GM12874 (cell line): ENCODE measurements at regions not wholly inside any gene's neighbourhood (a gene's known extent, or its start where the extent isn't known, plus 50 kb on each side); places are given as distances from the start of the nearest gene placed in this dataset.

Experiments
- CTCF ChIP-seq: IDR thresholded peaks from 2 replicates; pipeline ENCODE4 v1.5.1; 2011; ENCODE audit warnings: low read depth, mild to moderate bottlenecking, control low read depth, low read length, moderate library complexity; ENCODE audit not compliant: insufficient read depth

GRCh38 chr4:18442957-18443356, 421.4 kb upstream of the LCORL start:
- TF ChIP-seq CTCF = no peak

- TF ChIP-seq CTCF = no peak
Observed at GRCh38 chr4:18441676-18442075, 420.1 kb upstream of the LCORL start.

- TF ChIP-seq CTCF = no peak
Observed at GRCh38 chr4:18441203-18441590, 419.6 kb upstream of the LCORL start.

GRCh38 chr4:18440527-18441202, 419.1 kb upstream of the LCORL start:
- TF ChIP-seq CTCF = no peak

- no peak for TF ChIP-seq CTCF
Observed at GRCh38 chr4:18439311-18439710, 417.8 kb upstream of the LCORL start.

GRCh38 chr4:18435781-18436180, 414.2 kb upstream of the LCORL start:
- TF ChIP-seq CTCF = no peak

GRCh38 chr4:18422685-18423084, 401.1 kb upstream of the LCORL start:
- TF ChIP-seq CTCF = no peak
